Spleen (tissue), 7 donors: ENCODE measurements at regions not wholly inside any gene's neighbourhood (a gene's known extent, or its start where the extent isn't known, plus 50 kb on each side); places are given as distances from the start of the nearest gene placed in this dataset.

ENCODE experiments used
- CTCF ChIP-seq, 11 experiments: fragments of 200-600 bp in 7 of 11; fragments of 450-650 bp in 4 of 11; sonication (generic) in 4 of 11; IDR thresholded peaks in 8 of 11; conservative IDR thresholded peaks in 3 of 11; 1 replicate in 7 of 11; 2 replicates in 4 of 11; pipeline versions ENCODE4 v1.4.0 to v1.8.0; 2016 to 2021; ENCODE audit warnings: antibody characterized with exemption in 11 of 11, inconsistent platforms in 4 of 11, mild to moderate bottlenecking in 1 of 11
- POLR2A ChIP-seq, 3 donors: fragments of 450-650 bp; IDR thresholded peaks; one replicate each; pipeline ENCODE4 v1.5.1; 2017; ENCODE audit warnings: antibody characterized with exemption in 3 of 3, mild to moderate bottlenecking in 1 of 3
- POLR2AphosphoS5 ChIP-seq, 3 donors: sonication (generic); formaldehyde crosslinking; IDR thresholded peaks; one replicate each; pipeline ENCODE4 v1.5.1; 2017; ENCODE audit warnings: antibody characterized with exemption in 3 of 3
- donor health status: DM: no; HTN: no; CAD: no; lungs with moderate emphysema.
- donor health status: DM: no; HTN: no; CAD: no.
- donor health status: DM: no; HTN: no; CAD: no.

- TF ChIP-seq CTCF (IDR thresholded peaks at IDR 0.05 in 8 of 11, conservative IDR thresholded peaks at IDR 0.05 in 3 of 11) (no peak), POLR2A (IDR thresholded peaks at IDR 0.05) (no peak), POLR2AphosphoS5 (IDR thresholded peaks at IDR 0.05) (no peak)
These were observed 483.2 kb downstream of the QKI start for GRCh38 chr6:163897669-163898068.
